HT-29 (cell line): ENCODE measurements at regions not wholly inside any gene's neighbourhood (a gene's known extent, or its start where the extent isn't known, plus 50 kb on each side); places are given as distances from the start of the nearest gene placed in this dataset.

ENCODE experiments used
- DNase-seq: peaks from one replicate; pipeline ENCODE4 v3.0.0-alpha.2; 2015; ENCODE audit warnings: low spot score

- DNase-seq: no peak
These were observed 81.5 kb upstream of the PAPPA start for GRCh38 chr9:116072046-116072445.

GRCh38 chr9:116073826-116074225 is 79.8 kb upstream of the PAPPA start:
- DNase-seq: no peak

GRCh38 chr9:116074658-116075057 is 78.9 kb upstream of the PAPPA start:
- no peak for DNase-seq

- no peak for DNase-seq
These were observed 78.4 kb upstream of the PAPPA start for GRCh38 chr9:116075191-116075590.

GRCh38 chr9:116078640-116079039 is 75.0 kb upstream of the PAPPA start:
- no peak for DNase-seq

GRCh38 chr9:116080561-116080960 is 73.0 kb upstream of the PAPPA start:
- no peak for DNase-seq

- no peak for DNase-seq
These were observed 72.0 kb upstream of the PAPPA start for GRCh38 chr9:116081435-116082115.

GRCh38 chr9:116083837-116084236 is 69.8 kb upstream of the PAPPA start:
- no peak for DNase-seq

- no peak for DNase-seq
These were observed 69.1 kb upstream of the PAPPA start for GRCh38 chr9:116084497-116084896.

GRCh38 chr9:116087246-116087645 is 66.3 kb upstream of the PAPPA start:
- no peak for DNase-seq

- DNase-seq: no peak
These were observed 65.8 kb upstream of the PAPPA start for GRCh38 chr9:116087751-116088194.

- no peak for DNase-seq
These were observed 65.2 kb upstream of the PAPPA start for GRCh38 chr9:116088396-116088795.

- no peak for DNase-seq
These were observed 63.4 kb upstream of the PAPPA start for GRCh38 chr9:116090030-116090770.

GRCh38 chr9:116094846-116095245 is 58.7 kb upstream of the PAPPA start:
- DNase-seq: no peak

- no peak for DNase-seq
These were observed 58.2 kb upstream of the PAPPA start for GRCh38 chr9:116095403-116095802.

GRCh38 chr9:116096046-116096445 is 57.5 kb upstream of the PAPPA start:
- no peak for DNase-seq

- DNase-seq: no peak
These were observed 56.7 kb upstream of the PAPPA start for GRCh38 chr9:116096853-116097252.

GRCh38 chr9:116098476-116098875 is 55.1 kb upstream of the PAPPA start:
- DNase-seq: no peak

GRCh38 chr9:116099821-116100220 is 53.8 kb upstream of the PAPPA start:
- no peak for DNase-seq

- no peak for DNase-seq
These were observed 52.9 kb upstream of the PAPPA start for GRCh38 chr9:116100711-116101121.

GRCh38 chr9:116101516-116101915 is 52.1 kb upstream of the PAPPA start:
- no peak for DNase-seq

- DNase-seq: no peak
These were observed 51.0 kb upstream of the PAPPA start for GRCh38 chr9:116102596-116102995.
